HUES64 (cell line): ENCODE measurements at regions not wholly inside any gene's neighbourhood (a gene's known extent, or its start where the extent isn't known, plus 50 kb on each side); places are given as distances from the start of the nearest gene placed in this dataset.
"Not testable (repeated sequence)": the region's sequence is repeated elsewhere in the genome, so short reads cannot be mapped to it uniquely, and the experiment has no call there.

Source experiments
- H3K27ac ChIP-seq: 2 replicates; pipeline ENCODE4 v1.7.0; 2013; ENCODE audit warnings: low read depth, low read length, inconsistent platforms
- H3K27me3 ChIP-seq: 2 replicates; pipeline ENCODE4 v1.6.1; 2013; ENCODE audit warnings: mild to moderate bottlenecking, low read length; ENCODE audit not compliant: insufficient read depth
- H3K36me3 ChIP-seq: 2 replicates; pipeline ENCODE4 v1.6.1; 2013; ENCODE audit warnings: mild to moderate bottlenecking, low read length; ENCODE audit not compliant: insufficient read depth
- H3K4me1 ChIP-seq: 2 replicates; pipeline ENCODE4 v1.6.1; 2013; ENCODE audit warnings: mild to moderate bottlenecking, low read length, moderate library complexity; ENCODE audit not compliant: insufficient read depth
- H3K4me3 ChIP-seq: 2 replicates; pipeline ENCODE4 v1.5.1; 2013; ENCODE audit warnings: mild to moderate bottlenecking, low read length, moderate library complexity
- H3K9ac ChIP-seq: 2 replicates; pipeline ENCODE4 v1.6.1; 2013; ENCODE audit warnings: mild to moderate bottlenecking, low read depth, low read length
- H3K9me3 ChIP-seq: 2 replicates; pipeline ENCODE4 v1.6.1; 2013; ENCODE audit warnings: low read depth, low read length; ENCODE audit not compliant: insufficient read depth
- WGBS: fragments of 150-250, 120-280 bp; methylation state at CpG from one replicate; pipeline ENCODE4 v1.1.7; 2013; ENCODE audit warnings: missing lambda C conversion rate; 5-methylcytosine and 5-hydroxymethylcytosine counted together

DNA sequence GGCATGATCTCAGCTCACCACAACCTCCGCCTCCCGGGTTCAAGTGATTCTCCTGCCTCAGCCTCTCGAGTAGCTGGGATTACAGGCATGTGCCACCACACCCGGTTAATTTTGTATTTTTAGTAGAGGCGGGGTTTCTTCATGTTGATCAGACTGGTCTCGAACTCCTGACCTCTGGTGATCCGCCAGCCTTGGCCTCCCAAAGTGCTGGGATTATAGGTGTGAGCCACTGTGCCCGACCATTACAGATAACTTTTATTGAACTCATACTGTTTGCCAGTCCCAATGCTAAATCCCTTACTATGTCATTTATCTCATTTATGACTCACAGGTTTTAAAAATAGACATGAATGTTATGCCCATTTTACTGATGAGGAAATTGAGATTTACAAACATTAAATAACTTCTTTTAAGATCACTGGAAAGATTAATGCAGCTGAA is 193.9 kb upstream of the ZNF217 start:
- not testable (repeated sequence) for H3K9me3 ChIP-seq, H3K27ac ChIP-seq, H3K27me3 ChIP-seq, H3K36me3 ChIP-seq, H3K4me3 ChIP-seq, H3K9ac ChIP-seq
- peaks cover 32% of the 10 kb centered on the region for H3K4me1 ChIP-seq
- WGBS = 94% methylated on average over 8 of the region's 8 CpGs

- peaks cover 32% of the 10 kb centered on the region for H3K4me1 ChIP-seq
- H3K27ac ChIP-seq = no peak overlapping the region
Observed at GRCh38 chr20:53786445-53787267, 193.0 kb upstream of the ZNF217 start.

GRCh38 chr20:53786071-53786444 is 192.4 kb upstream of the ZNF217 start:
- WGBS = 94% methylated on average over 3 of the region's 3 CpGs
- Histone ChIP-seq H3K9ac (no peak overlapping the region), H3K4me1 (peaks cover 30% of the 10 kb centered on the region), H3K27me3 (no peaks in the 10 kb centered on the region), H3K27ac (no peak overlapping the region), H3K36me3 (no peaks in the 10 kb centered on the region), H3K4me3 (no peak overlapping the region), H3K9me3 (no peaks in the 10 kb centered on the region)

More at GRCh38 chr20:53786445-53787267, 193.0 kb upstream of the ZNF217 start:
- no peaks in the 10 kb centered on the region for H3K27me3 ChIP-seq
- no peaks in the 10 kb centered on the region for H3K9me3 ChIP-seq
- no peaks in the 10 kb centered on the region for H3K36me3 ChIP-seq
- no peak overlapping the region for H3K9ac ChIP-seq
- WGBS = 80% methylated on average over 7 of the region's 9 CpGs
- no peak overlapping the region for H3K4me3 ChIP-seq

DNA sequence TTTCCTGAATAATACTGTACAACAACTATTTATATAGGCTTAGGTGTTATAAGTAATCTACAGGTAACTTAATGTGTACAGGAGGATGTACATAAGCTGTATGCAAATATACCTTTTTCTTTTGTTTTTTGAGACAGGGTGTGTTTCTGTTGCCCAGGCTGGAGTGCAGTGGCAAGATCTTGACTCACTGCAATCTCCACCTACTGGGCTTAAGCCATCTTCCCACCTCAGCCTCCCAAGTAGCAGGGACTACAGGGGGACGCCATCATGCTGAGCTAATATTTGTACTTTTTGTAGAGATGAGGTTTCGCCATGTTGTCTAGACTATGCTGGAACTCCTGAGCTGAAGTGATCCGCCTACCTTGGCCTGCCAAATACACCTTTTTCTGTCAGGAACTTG is 191.7 kb upstream of the ZNF217 start:
- no peak overlapping the region for H3K27ac ChIP-seq
- peaks cover 23% of the 10 kb centered on the region for H3K4me1 ChIP-seq
- no peak overlapping the region for H3K9ac ChIP-seq
- no peaks in the 10 kb centered on the region for H3K36me3 ChIP-seq
- H3K4me3 ChIP-seq = no peak overlapping the region
- WGBS = 94% methylated on average over 3 of the region's 3 CpGs
- H3K27me3 ChIP-seq = no peaks in the 10 kb centered on the region
- H3K9me3 ChIP-seq = no peaks in the 10 kb centered on the region

- WGBS = 78% methylated on average over 2 of the region's 3 CpGs
- Histone ChIP-seq H3K27me3 (no peaks in the 10 kb centered on the region), H3K4me1 (peaks cover 12% of the 10 kb centered on the region), H3K36me3 (no peaks in the 10 kb centered on the region), H3K9ac (no peak overlapping the region), H3K4me3 (no peak overlapping the region), H3K27ac (no peak overlapping the region), H3K9me3 (no peaks in the 10 kb centered on the region)
Observed at GRCh38 chr20:53783768-53784167, 190.1 kb upstream of the ZNF217 start.

- H3K27me3 ChIP-seq = no peaks in the 10 kb centered on the region
- H3K9ac ChIP-seq = no peak overlapping the region
- no peaks in the 10 kb centered on the region for H3K36me3 ChIP-seq
- H3K4me3 ChIP-seq = no peak overlapping the region
- H3K27ac ChIP-seq = no peak overlapping the region
- H3K4me1 ChIP-seq = peaks cover 12% of the 10 kb centered on the region
- WGBS = 97% methylated on average over 4 of the region's 4 CpGs
- H3K9me3 ChIP-seq = no peaks in the 10 kb centered on the region
Observed at GRCh38 chr20:53782612-53783246, 189.1 kb upstream of the ZNF217 start.

GRCh38 chr20:53779822-53780221 is 186.2 kb upstream of the ZNF217 start:
- Histone ChIP-seq H3K9me3 (no peaks in the 10 kb centered on the region), H3K27me3 (no peaks in the 10 kb centered on the region), H3K9ac (no peak overlapping the region), H3K36me3 (no peaks in the 10 kb centered on the region), H3K27ac (no peak overlapping the region), H3K4me1 (no peaks in the 10 kb centered on the region), H3K4me3 (no peak overlapping the region)
- no CpG with 5 or more reads among the region's 1 CpG for WGBS

GRCh38 chr20:53778736-53779135 is 185.1 kb upstream of the ZNF217 start:
- no peak overlapping the region for H3K9ac ChIP-seq
- H3K4me1 ChIP-seq = no peaks in the 10 kb centered on the region
- no peaks in the 10 kb centered on the region for H3K9me3 ChIP-seq
- no peaks in the 10 kb centered on the region for H3K27me3 ChIP-seq
- WGBS = 97% methylated on average over 7 of the region's 7 CpGs
- no peak overlapping the region for H3K27ac ChIP-seq
- H3K36me3 ChIP-seq = no peaks in the 10 kb centered on the region
- no peak overlapping the region for H3K4me3 ChIP-seq

DNA sequence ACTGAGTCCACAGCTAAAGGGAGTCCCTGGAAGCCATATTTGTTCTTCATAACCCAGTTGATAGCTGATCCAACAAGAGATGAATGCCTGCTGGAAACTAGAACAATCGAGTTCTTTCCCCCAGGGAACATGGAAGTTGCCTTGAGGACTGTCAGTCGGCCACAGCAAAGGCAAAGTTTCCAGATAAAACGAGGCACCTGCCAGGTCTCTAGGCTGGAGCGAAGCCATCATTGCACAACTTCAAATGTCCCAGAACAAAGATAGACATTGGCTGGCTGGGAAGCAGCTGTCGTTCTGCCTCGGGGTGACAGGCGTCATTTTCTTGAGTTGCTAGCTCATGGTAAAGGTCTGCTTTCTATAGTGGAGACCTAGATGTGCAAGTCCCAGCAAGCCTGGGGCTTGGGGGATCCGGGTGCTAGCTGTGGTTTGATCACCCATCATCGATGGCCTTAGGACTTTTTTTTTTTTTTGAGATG is 184.4 kb upstream of the ZNF217 start:
- Histone ChIP-seq H3K9me3 (no peaks in the 10 kb centered on the region), H3K27me3 (no peaks in the 10 kb centered on the region), H3K27ac (no peak overlapping the region), H3K4me1 (no peaks in the 10 kb centered on the region), H3K4me3 (no peak overlapping the region), H3K9ac (no peak overlapping the region), H3K36me3 (no peaks in the 10 kb centered on the region)
- WGBS = 92% methylated on average over 9 of the region's 9 CpGs

GRCh38 chr20:53777402-53777801 is 183.8 kb upstream of the ZNF217 start:
- 92% methylated on average over 6 of the region's 7 CpGs for WGBS

DNA sequence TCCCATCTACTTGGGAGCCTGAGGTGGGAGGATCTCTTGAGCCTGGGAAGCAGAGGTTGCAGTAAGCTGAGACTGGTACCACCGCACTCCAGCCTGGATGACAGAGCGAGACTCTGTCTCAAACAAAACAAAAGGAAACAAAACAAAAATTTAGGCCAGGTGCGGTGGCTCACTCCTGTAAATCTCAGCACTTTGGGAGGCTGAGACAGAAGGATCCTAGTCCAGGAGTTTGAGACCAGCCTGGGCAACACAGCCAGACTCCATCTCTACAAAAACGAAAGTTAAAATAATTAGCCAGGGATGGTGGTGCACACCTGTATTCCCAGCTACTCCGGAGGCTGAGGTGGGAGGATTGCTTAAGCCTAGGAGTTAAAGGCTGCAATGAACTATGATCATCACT is 183.2 kb upstream of the ZNF217 start:
- H3K9me3 ChIP-seq = no peaks in the 10 kb centered on the region
- H3K36me3 ChIP-seq = no peaks in the 10 kb centered on the region
- WGBS = 83% methylated on average over 5 of the region's 5 CpGs
- H3K4me3 ChIP-seq = no peak overlapping the region
- H3K27me3 ChIP-seq = no peaks in the 10 kb centered on the region
- no peak overlapping the region for H3K27ac ChIP-seq
- no peaks in the 10 kb centered on the region for H3K4me1 ChIP-seq
- no peak overlapping the region for H3K9ac ChIP-seq

More at GRCh38 chr20:53777402-53777801, 183.8 kb upstream of the ZNF217 start:
- not testable (repeated sequence) for H3K4me3 ChIP-seq, H3K4me1 ChIP-seq, H3K27ac ChIP-seq, H3K27me3 ChIP-seq, H3K36me3 ChIP-seq, H3K9me3 ChIP-seq, H3K9ac ChIP-seq
